Ovary (tissue), 7 donors: ENCODE measurements at regions not wholly inside any gene's neighbourhood (a gene's known extent, or its start where the extent isn't known, plus 50 kb on each side); places are given as distances from the start of the nearest gene placed in this dataset.

Experiments
- DNase-seq, 5 donors: peaks; one replicate each; pipeline ENCODE4 v3.0.0-alpha.2; 2019 to 2020
- H3K27ac ChIP-seq, 2 donors: fragments of 200-600 bp; one replicate each; pipeline versions ENCODE4 v1.5.1 to v1.8.0; 2019 to 2022
- H3K27me3 ChIP-seq: fragments of 200-600 bp; one replicate; pipeline ENCODE4 v1.8.0; 2022
- H3K36me3 ChIP-seq: fragments of 200-600 bp; sonication (generic); one replicate; pipeline ENCODE4 v1.5.1; 2019
- H3K4me1 ChIP-seq: one replicate; pipeline ENCODE4 v1.8.1; 2013; ENCODE audit warnings: mild to moderate bottlenecking, moderate library complexity; ENCODE audit not compliant: insufficient read depth
- H3K4me3 ChIP-seq: fragments of 200-600 bp; sonication (generic); one replicate; pipeline ENCODE4 v1.5.1; 2017
- H3K9me3 ChIP-seq, 2 donors: fragments of 200-600 bp in 1 of 2; sonication (generic) in 1 of 2; one replicate each; pipeline versions ENCODE4 v1.5.1 to v1.8.1; 2013 to 2019; ENCODE audit warnings: mild to moderate bottlenecking in 1 of 2, moderate library complexity in 1 of 2
- EP300 ChIP-seq: sonication (generic); formaldehyde crosslinking; IDR thresholded peaks from one replicate; pipeline ENCODE4 v1.6.1; 2017; ENCODE audit warnings: antibody characterized with exemption
- POLR2A ChIP-seq: fragments of 450-650 bp; IDR thresholded peaks from one replicate; pipeline ENCODE4 v1.6.1; 2017; ENCODE audit warnings: antibody characterized with exemption, mild to moderate bottlenecking, moderate library complexity
- WGBS, 3 donors: extraction: QIAGEN DNeasy Blood & Tissue Kit in 1 of 3; methylation state at CpG; one replicate each; pipeline versions ENCODE4 v1.1.5 to v1.1.7; 2013 to 2017; 5-methylcytosine and 5-hydroxymethylcytosine counted together
- intact Hi-C, 4 donors: fragments of 100-400 bp; cut with DNase I; formaldehyde crosslinking; loops; one replicate each; pipeline versions ENCODE4 v1.11.0 to v1.15.1; 2022 to 2023
- TF ChIP-seq, protein P1 (sequence below), 3 donors: fragments of 450-650 bp in 2 of 3; fragments of 200-600 bp in 1 of 3; IDR thresholded peaks; one replicate each; pipeline versions ENCODE4 v1.5.1 to v1.8.0; 2016 to 2022; ENCODE audit warnings: antibody characterized with exemption in 3 of 3, mild to moderate bottlenecking in 1 of 3
- donor health status: DM: no; HTN: no; CAD: no; lungs with moderate emphysema.
- donor health status: DM: no; HTN: no; CAD: no.
- donor health status: Bipolar disorder and iron deficiency.
- donor health status: DM: no; HTN: no; CAD: no.
- donor health status: DM: yes; HTN: yes; CAD: no.

DNA sequence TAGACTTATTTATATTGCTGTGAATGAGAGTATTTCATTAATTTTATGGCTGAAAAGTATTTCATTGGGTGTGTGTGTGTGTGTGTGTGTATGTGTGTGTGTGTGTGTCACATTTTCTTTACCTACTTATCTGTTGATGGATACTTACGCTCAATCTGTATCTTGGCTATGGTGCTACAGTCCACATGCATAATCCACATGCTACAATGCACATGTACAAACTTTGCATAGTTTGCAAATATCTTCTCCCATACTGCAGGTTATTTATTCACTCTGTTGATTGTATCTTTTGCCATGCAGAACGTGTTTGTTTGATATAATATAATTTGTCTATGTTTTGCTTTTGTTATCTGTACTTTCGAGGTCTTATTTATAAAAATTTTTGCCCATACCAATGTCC lies 167.8 kb downstream of the RAB28 start:
- no peak for DNase-seq
- Histone ChIP-seq H3K27ac (no peak overlapping the region), H3K36me3 (no peaks in the 10 kb centered on the region), H3K27me3 (no peaks in the 10 kb centered on the region), H3K4me3 (no peak overlapping the region), H3K4me1 (no peaks in the 10 kb centered on the region), H3K9me3 (no peaks in the 10 kb centered on the region)
- intact Hi-C loops: no loop called here
- 42 to 66% (median 57%) methylated on average over 3 of the region's 3 CpGs for WGBS, 3 donors
- no peak for TF ChIP-seq POLR2A
- TF ChIP-seq, protein P1, sequence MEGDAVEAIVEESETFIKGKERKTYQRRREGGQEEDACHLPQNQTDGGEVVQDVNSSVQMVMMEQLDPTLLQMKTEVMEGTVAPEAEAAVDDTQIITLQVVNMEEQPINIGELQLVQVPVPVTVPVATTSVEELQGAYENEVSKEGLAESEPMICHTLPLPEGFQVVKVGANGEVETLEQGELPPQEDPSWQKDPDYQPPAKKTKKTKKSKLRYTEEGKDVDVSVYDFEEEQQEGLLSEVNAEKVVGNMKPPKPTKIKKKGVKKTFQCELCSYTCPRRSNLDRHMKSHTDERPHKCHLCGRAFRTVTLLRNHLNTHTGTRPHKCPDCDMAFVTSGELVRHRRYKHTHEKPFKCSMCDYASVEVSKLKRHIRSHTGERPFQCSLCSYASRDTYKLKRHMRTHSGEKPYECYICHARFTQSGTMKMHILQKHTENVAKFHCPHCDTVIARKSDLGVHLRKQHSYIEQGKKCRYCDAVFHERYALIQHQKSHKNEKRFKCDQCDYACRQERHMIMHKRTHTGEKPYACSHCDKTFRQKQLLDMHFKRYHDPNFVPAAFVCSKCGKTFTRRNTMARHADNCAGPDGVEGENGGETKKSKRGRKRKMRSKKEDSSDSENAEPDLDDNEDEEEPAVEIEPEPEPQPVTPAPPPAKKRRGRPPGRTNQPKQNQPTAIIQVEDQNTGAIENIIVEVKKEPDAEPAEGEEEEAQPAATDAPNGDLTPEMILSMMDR (IDR thresholded peaks at IDR 0.05): no peak
- no peak for TF ChIP-seq EP300

DNA sequence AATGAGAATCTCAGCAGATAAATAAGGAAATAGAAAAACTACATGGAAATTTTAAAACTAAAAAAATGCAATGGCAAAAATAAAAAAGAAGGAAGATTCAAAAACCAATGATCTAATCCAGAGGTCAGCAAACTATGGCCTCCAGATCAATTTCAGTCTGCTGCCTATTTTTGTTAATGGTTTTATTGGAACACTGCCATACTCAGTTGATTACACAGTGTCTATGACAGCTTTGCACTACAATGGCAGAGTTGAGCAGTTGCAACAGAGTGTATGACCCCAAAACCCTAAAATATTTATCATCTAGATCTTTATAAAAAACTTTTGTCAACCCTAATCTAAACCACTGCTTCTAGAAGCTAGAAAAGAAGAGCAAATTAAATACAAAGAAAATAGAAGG lies 170.3 kb downstream of the RAB28 start:
- Histone ChIP-seq H3K27me3 (no peaks in the 10 kb centered on the region), H3K9me3 (no peaks in the 10 kb centered on the region), H3K4me1 (no peaks in the 10 kb centered on the region), H3K27ac (no peak overlapping the region), H3K36me3 (no peaks in the 10 kb centered on the region), H3K4me3 (no peak overlapping the region)
- intact Hi-C loops: no loop called here
- TF ChIP-seq EP300: no peak
- TF ChIP-seq, protein P1 (IDR thresholded peaks at IDR 0.05): no peak
- no peak for TF ChIP-seq POLR2A
- DNase-seq: no peak

DNA sequence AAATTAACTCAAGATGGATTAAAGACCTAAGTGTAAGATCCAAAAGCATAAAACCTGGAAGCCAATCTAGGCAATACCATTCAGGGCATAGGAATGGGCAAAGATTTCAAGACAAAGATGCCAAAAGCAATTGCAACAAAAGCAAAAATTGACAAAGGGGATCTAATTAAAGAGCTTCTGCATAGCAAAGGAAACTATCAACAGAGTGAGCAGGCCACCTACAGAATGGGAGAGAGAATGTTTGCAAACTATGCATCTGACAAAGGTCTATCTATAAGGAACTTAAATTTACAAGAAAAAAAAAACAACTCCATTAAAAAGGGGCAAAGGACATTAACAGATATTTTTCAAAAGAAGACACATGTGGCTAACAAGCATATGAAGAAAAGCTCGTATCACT lies 171.9 kb downstream of the RAB28 start:
- no peak for DNase-seq
- no peak overlapping the region for H3K27ac ChIP-seq
- no peaks in the 10 kb centered on the region for H3K36me3 ChIP-seq
- no peaks in the 10 kb centered on the region for H3K4me1 ChIP-seq
- no peaks in the 10 kb centered on the region for H3K9me3 ChIP-seq
- H3K27me3 ChIP-seq: no peaks in the 10 kb centered on the region
- intact Hi-C loops: no loop called here
- TF ChIP-seq EP300: no peak
- no peak for TF ChIP-seq POLR2A
- TF ChIP-seq, protein P1 (IDR thresholded peaks at IDR 0.05): no peak
- H3K4me3 ChIP-seq: no peak overlapping the region
- 76 to 89% (median 83%) methylated on average over 1 of the region's 1 CpG for WGBS, 3 donors

DNA sequence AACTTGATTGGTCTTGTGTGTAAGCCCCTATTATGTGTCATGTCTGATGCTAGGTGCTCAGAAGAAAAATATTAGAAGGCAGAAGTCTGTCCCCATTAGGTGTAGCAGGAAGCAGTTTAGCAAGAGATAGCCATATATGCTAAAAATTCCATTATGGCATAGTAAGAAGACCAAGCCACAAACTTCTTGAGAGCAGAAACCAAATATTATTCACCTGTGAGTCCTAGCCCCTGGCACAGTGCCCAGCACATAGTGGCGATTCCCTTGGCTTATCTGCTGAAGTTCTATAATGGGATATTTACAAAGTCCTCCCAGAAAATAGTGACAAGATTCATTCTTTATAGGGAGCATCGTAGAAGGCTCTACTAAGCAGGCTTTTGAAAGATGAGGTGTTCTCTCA lies 174.4 kb downstream of the RAB28 start:
- no peak for DNase-seq
- WGBS, 3 donors: 46 to 71% (median 49%) methylated on average over 2 of the region's 2 CpGs
- Histone ChIP-seq H3K27ac (no peak overlapping the region), H3K4me1 (no peaks in the 10 kb centered on the region), H3K27me3 (no peaks in the 10 kb centered on the region), H3K4me3 (no peak overlapping the region), H3K36me3 (no peaks in the 10 kb centered on the region), H3K9me3 (no peaks in the 10 kb centered on the region)
- TF ChIP-seq POLR2A (no peak), EP300 (no peak)
- TF ChIP-seq, protein P1 (IDR thresholded peaks at IDR 0.05): no peak
- intact Hi-C loops: no loop called here

DNA sequence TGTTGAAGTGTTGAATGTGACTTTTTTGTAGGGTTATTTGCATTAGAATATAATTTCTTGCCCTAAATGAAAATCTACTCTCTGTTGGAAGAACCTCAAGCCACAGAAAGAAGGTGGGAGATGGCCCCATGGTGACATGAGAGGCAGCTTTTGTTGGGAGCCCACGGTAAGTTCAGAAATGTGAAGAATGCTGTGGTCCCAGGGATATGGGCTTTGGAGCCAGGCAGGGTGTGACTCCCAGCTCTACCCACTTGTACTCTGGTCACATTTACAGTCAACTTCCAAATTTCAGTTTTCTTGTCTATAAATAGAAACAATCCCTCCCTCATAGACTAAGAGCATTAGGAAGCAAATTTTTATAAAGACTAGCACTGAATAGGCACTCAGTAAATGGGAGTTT lies 177.8 kb downstream of the RAB28 start:
- no peak overlapping the region for H3K27ac ChIP-seq
- intact Hi-C loops: no loop called here
- H3K36me3 ChIP-seq: no peaks in the 10 kb centered on the region
- H3K4me3 ChIP-seq: no peak overlapping the region
- no peaks in the 10 kb centered on the region for H3K27me3 ChIP-seq
- 69 to 79% (median 79%) methylated on average over 1 of the region's 1 CpG for WGBS, 3 donors
- no peak for DNase-seq
- no peaks in the 10 kb centered on the region for H3K9me3 ChIP-seq
- TF ChIP-seq, protein P1 (IDR thresholded peaks at IDR 0.05): no peak
- TF ChIP-seq POLR2A (no peak), EP300 (no peak)
- H3K4me1 ChIP-seq: no peaks in the 10 kb centered on the region
